Right lobe of liver (tissue), 6 donors: ENCODE measurements at regions not wholly inside any gene's neighbourhood (a gene's known extent, or its start where the extent isn't known, plus 50 kb on each side); places are given as distances from the start of the nearest gene placed in this dataset.

Source experiments
- ATAC-seq, 4 donors: fragments of 200-7000 bp; cut with Tn5 transposase; one replicate each; pipeline ENCODE4 v1.9.1; 2020; ENCODE audit warnings: mild to moderate bottlenecking in 4 of 4, moderate library complexity in 4 of 4
- DNase-seq, 3 donors: peaks; one replicate each; pipeline ENCODE4 v3.0.0-alpha.2; 2020
- H3K27ac ChIP-seq, 3 donors: fragments of 200-600 bp; one replicate each; pipeline ENCODE4 v1.8.0; 2022
- H3K27me3 ChIP-seq, 2 donors: fragments of 200-600 bp; one replicate each; pipeline ENCODE4 v1.8.0; 2022
- H3K36me3 ChIP-seq, 4 donors: fragments of 200-600 bp; sonication (generic) in 1 of 4; one replicate each; pipeline versions ENCODE4 v1.5.1 to v1.8.0; 2017 to 2022; ENCODE audit warnings: control low read depth in 1 of 4
- H3K4me1 ChIP-seq, 4 donors: fragments of 200-600 bp; sonication (generic) in 1 of 4; one replicate each; pipeline versions ENCODE4 v1.5.1 to v1.8.0; 2017 to 2022; ENCODE audit warnings: control low read depth in 1 of 4
- H3K4me3 ChIP-seq, 3 donors: fragments of 200-600 bp; one replicate each; pipeline ENCODE4 v1.8.0; 2022
- H3K9me3 ChIP-seq, 4 donors: fragments of 200-600 bp; sonication (generic) in 1 of 4; one replicate each; pipeline versions ENCODE4 v1.5.1 to v1.8.0; 2017 to 2022; ENCODE audit warnings: control low read depth in 1 of 4
- CTCF ChIP-seq, 4 donors: fragments of 200-600 bp in 3 of 4; fragments of 450-650 bp in 1 of 4; IDR thresholded peaks; one replicate each; pipeline versions ENCODE4 v1.5.1 to v1.8.0; 2016 to 2022; ENCODE audit warnings: antibody characterized with exemption in 4 of 4, mild to moderate bottlenecking in 2 of 4
- POLR2A ChIP-seq: fragments of 450-650 bp; IDR thresholded peaks from one replicate; pipeline ENCODE4 v1.6.1; 2017; ENCODE audit warnings: antibody characterized with exemption, mild to moderate bottlenecking
- WGBS: methylation state at CpG from one replicate; pipeline ENCODE4 v1.1.6; 2018; ENCODE audit warnings: low coverage, low lambda C conversion rate; ENCODE audit not compliant: insufficient coverage; ENCODE audit errors: missing lambda C conversion rate; 5-methylcytosine and 5-hydroxymethylcytosine counted together
- intact Hi-C, 2 donors: fragments of 100-400 bp; cut with DNase I; formaldehyde crosslinking; loops; one replicate each; pipeline versions ENCODE4 v1.11.2 to v1.14.1; 2022
- donor health status: DM: no; HTN: yes; CAD: no.
- donor health status: DM: no; HTN: no; CAD: no.
- donor health status: DM: no; HTN: no; CAD: no.
- donor health status: DM: no; HTN: yes; CAD: no.
- donor health status: DM: no; HTN: yes; CAD: no.

GRCh38 chr1:221023482-221023881, 144.2 kb downstream of the HLX start:
- H3K36me3 ChIP-seq = no peaks in the 10 kb centered on the region
- no peak for ATAC-seq
- no peaks in the 10 kb centered on the region for H3K27me3 ChIP-seq
- H3K4me3 ChIP-seq = no peak overlapping the region
- 82% methylated on average over 5 of the region's 5 CpGs for WGBS
- no peak for TF ChIP-seq POLR2A
- TF ChIP-seq CTCF (IDR thresholded peaks at IDR 0.05) = no peak
- H3K27ac ChIP-seq = no peak overlapping the region
- intact Hi-C loops = no loop called here
- no peaks in the 10 kb centered on the region for H3K9me3 ChIP-seq
- no peaks in the 10 kb centered on the region for H3K4me1 ChIP-seq
- DNase-seq = no peak

GRCh38 chr1:221025501-221025900, 146.3 kb downstream of the HLX start:
- DNase-seq (no peak), ATAC-seq (no peak)
- no peak overlapping the region for H3K4me3 ChIP-seq
- no peaks in the 10 kb centered on the region for H3K4me1 ChIP-seq
- H3K27me3 ChIP-seq = no peaks in the 10 kb centered on the region
- no peak overlapping the region for H3K27ac ChIP-seq
- intact Hi-C loops = no loop called here
- 73% methylated on average over 4 of the region's 8 CpGs for WGBS
- TF ChIP-seq CTCF (IDR thresholded peaks at IDR 0.05) = no peak
- no peak for TF ChIP-seq POLR2A
- H3K9me3 ChIP-seq = no peaks in the 10 kb centered on the region
- no peaks in the 10 kb centered on the region for H3K36me3 ChIP-seq

- H3K27ac ChIP-seq = no peak overlapping the region
- no peaks in the 10 kb centered on the region for H3K4me1 ChIP-seq
- peak in 1 of 4 donors; percentile 79 for ATAC-seq
- intact Hi-C loops = no loop called here
- H3K4me3 ChIP-seq = no peak overlapping the region
- no peaks in the 10 kb centered on the region for H3K27me3 ChIP-seq
- H3K9me3 ChIP-seq = no peaks in the 10 kb centered on the region
- no peak for TF ChIP-seq CTCF (IDR thresholded peaks at IDR 0.05)
- no peak for TF ChIP-seq POLR2A
- no peaks in the 10 kb centered on the region for H3K36me3 ChIP-seq
- DNase-seq = no peak
- WGBS = 55% methylated on average over 4 of the region's 4 CpGs
These were observed 146.7 kb downstream of the HLX start for GRCh38 chr1:221025956-221026355.

GRCh38 chr1:221029981-221030649, 150.9 kb downstream of the HLX start:
- WGBS = 54% methylated on average over 5 of the region's 5 CpGs

More at GRCh38 chr1:221029981-221030649, 150.9 kb downstream of the HLX start:
- no peaks in the 10 kb centered on the region for H3K36me3 ChIP-seq
- H3K4me3 ChIP-seq = no peak overlapping the region
- no peak overlapping the region for H3K27ac ChIP-seq
- TF ChIP-seq POLR2A (no peak), CTCF (IDR thresholded peaks at IDR 0.05) (no peak)
- intact Hi-C loops = no loop called here
- no peaks in the 10 kb centered on the region for H3K27me3 ChIP-seq
- ATAC-seq = peak in 1 of 4 donors; percentile 37
- no peaks in the 10 kb centered on the region for H3K9me3 ChIP-seq
- no peak for DNase-seq
- H3K4me1 ChIP-seq = no peaks in the 10 kb centered on the region
